BLaER1 treated with 17β-estradiol and CSF1 and Interleukin-3, amounts not matched to agents 10 nM and 100 nM (cell line): ENCODE measurements at regions not wholly inside any gene's neighbourhood (a gene's known extent, or its start where the extent isn't known, plus 50 kb on each side); places are given as distances from the start of the nearest gene placed in this dataset.

Experiments
- H3K27ac ChIP-seq, 11 experiments: shearing (Covaris generic); formaldehyde crosslinking; 2 replicates each; pipeline ENCODE4 v1.8.1; 2022
- H3K27me3 ChIP-seq, 11 experiments: shearing (Covaris generic); formaldehyde crosslinking; 2 replicates each; pipeline ENCODE4 v1.8.1; 2022
- H3K36me3 ChIP-seq, 11 experiments: shearing (Covaris generic); formaldehyde crosslinking; 2 replicates each; pipeline ENCODE4 v1.8.1; 2022
- H3K4me1 ChIP-seq, 10 experiments: shearing (Covaris generic); formaldehyde crosslinking; 2 replicates each; pipeline ENCODE4 v1.8.1; 2022
- H3K4me2 ChIP-seq, 11 experiments: shearing (Covaris generic); formaldehyde crosslinking; 2 replicates each; pipeline ENCODE4 v1.8.1; 2022
- H3K4me3 ChIP-seq, 10 experiments: shearing (Covaris generic); formaldehyde crosslinking; 2 replicates each; pipeline ENCODE4 v1.8.1; 2022
- H3K9ac ChIP-seq, 11 experiments: shearing (Covaris generic); formaldehyde crosslinking; 2 replicates each; pipeline ENCODE4 v1.8.1; 2022
- H3K9me3 ChIP-seq, 11 experiments: shearing (Covaris generic); formaldehyde crosslinking; replicated peaks in 1 of 11; 2 replicates each; pipeline ENCODE4 v1.8.1; 2022
- H4K20me1 ChIP-seq, 11 experiments: shearing (Covaris generic); formaldehyde crosslinking; 2 replicates each; pipeline ENCODE4 v1.8.1; 2022
- Cebpa-rat ChIP-seq, 11 experiments: shearing (Covaris generic); IDR thresholded peaks; 2 replicates each; pipeline ENCODE4 v1.8.1; 2022

DNA sequence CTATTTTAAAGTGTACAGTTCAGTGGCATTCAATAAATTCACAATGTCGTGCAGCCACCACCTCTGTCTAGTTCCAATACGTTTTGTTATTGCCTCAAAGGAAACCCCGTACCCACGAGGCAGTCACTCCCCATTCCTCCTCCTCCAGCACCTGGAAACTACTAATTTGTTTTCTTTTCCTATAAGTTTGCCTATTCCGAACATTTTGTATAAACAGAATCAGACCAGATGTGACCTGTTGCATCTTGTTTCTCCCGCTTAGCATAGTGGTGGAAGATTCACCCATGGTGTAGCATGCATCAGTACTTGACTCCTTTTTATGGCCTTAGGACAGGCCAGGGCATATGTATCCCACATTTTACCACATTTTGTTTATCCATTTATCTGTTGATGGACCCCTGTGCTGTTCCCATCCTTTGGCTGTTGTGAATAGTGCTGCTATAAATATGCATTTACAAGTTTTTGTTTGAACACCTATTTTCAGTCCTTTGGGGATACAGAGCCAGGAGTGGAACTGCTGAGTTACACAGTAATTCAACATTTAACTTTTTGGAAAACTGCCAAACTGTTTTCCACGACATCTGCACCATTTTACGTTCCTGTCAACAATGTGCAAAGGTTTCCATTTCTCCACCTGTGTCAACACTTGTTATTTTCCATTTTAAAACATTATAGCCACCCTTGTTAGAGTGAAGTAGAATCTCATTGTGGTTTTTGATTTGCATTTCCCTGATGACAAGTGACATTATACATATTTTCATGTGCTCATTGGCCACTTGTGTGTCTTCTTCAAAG lies 57.8 kb upstream of the STX18 start:
- peaks cover 3 to 19% (median 9%) of the 10 kb centered on the region in 11 experiments; a peak in 12 of 22 replicates for H3K36me3 ChIP-seq
- no peaks in the 10 kb centered on the region for H3K4me1 ChIP-seq
- peaks cover 19 to 26% (median 24%) of the 10 kb centered on the region in 11 experiments for H3K9me3 ChIP-seq
- H3K27ac ChIP-seq = no peak overlapping the region
- no peaks in the 10 kb centered on the region for H3K27me3 ChIP-seq
- H4K20me1 ChIP-seq = no peaks in the 10 kb centered on the region
- no peak overlapping the region for H3K4me2 ChIP-seq
- no peak overlapping the region for H3K9ac ChIP-seq
- H3K4me3 ChIP-seq = no peak overlapping the region
- TF ChIP-seq Cebpa-rat (IDR thresholded peaks at IDR 0.05) = no peak

DNA sequence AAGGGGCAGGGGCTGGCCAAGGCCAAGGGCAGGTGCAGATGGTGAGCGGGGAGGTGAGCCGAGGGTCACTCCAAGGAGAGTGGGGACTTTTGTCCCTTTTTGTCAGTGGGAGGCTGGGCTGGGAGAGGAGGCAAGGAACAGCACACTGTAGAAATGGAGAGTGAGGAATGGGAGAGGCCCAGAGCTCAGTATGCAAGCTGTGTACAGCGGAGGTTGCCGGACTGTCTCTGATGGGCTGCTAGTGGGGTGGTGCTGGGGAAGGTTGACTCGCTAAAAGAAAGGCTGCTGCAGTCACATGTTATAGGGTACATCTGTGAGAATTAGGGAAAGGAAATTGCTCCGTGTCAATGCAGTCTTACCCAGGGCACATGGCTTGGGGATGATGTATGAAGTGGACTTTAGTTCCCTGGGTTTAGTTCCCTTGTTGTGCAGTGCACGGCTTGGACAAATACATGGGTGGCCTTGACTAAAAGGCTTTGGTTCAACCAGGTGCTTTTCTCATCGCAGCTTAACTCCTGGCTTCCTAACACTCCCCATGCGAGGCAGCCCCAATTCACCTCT lies 57.1 kb upstream of the STX18 start:
- no peak for TF ChIP-seq Cebpa-rat (IDR thresholded peaks at IDR 0.05)
- Histone ChIP-seq H3K4me2 (no peak overlapping the region), H3K27ac (no peak overlapping the region), H3K27me3 (no peaks in the 10 kb centered on the region), H3K4me3 (no peak overlapping the region), H3K4me1 (peaks cover 0 to 1% (median 0%) of the 10 kb centered on the region in 10 experiments; a peak in 2 of 20 replicates), H3K36me3 (peaks cover 3 to 19% (median 9%) of the 10 kb centered on the region in 11 experiments; a peak in 12 of 22 replicates), H3K9me3 (peaks cover 24 to 32% (median 27%) of the 10 kb centered on the region in 11 experiments), H4K20me1 (no peaks in the 10 kb centered on the region), H3K9ac (no peak overlapping the region)

DNA sequence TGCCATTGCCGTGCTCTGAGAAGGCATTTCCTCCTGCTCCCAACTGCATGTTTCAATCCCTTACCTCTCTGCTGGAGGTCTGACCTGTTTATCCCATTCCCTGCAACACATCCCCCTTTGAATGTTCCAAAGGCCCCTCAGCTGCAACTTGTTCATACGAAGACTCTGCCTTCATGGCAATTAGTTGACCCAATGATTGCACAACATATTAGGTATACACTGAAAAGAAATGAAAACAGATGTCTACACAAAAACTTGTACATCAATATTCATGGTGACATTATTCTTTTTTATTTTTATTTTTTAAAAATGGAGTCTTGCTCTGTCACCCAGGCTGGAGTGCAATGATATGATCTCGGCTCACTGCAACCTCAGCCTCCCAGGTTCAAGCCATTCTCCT lies 54.9 kb upstream of the STX18 start:
- H3K4me3 ChIP-seq = no peak overlapping the region
- peaks cover 0 to 5% (median 0%) of the 10 kb centered on the region in 10 experiments; a peak in 2 of 20 replicates for H3K4me1 ChIP-seq
- H3K4me2 ChIP-seq = no peak overlapping the region
- H3K27ac ChIP-seq = no peak overlapping the region
- H4K20me1 ChIP-seq = no peaks in the 10 kb centered on the region
- no peaks in the 10 kb centered on the region for H3K27me3 ChIP-seq
- H3K36me3 ChIP-seq = peaks cover 3 to 19% (median 9%) of the 10 kb centered on the region in 11 experiments; a peak in 12 of 22 replicates
- H3K9me3 ChIP-seq = peaks cover 24 to 32% (median 27%) of the 10 kb centered on the region in 11 experiments
- H3K9ac ChIP-seq = no peak overlapping the region
- peak in 3 of 11 experiments; percentile 31 to 45 (median 31); a peak in 2 of 22 replicates for TF ChIP-seq Cebpa-rat (IDR thresholded peaks at IDR 0.05)

DNA sequence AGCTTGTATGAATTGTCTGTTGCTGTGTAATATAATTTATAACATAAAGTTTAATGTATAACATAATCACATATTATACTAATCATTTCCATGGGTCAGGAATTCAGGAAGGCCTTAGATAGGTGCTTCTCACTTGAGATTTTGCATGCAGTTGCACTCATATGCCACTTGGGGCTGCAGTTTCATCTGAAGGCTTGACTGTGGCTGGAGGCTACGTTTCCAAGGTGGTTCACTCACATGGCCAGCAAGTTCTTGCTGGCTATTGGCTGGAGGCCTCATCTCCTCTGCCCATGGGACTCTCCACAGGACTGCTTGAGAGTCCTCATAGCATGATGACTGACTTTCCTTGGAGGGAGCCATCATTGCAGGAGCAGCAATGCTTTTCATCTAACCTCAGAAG lies 53.4 kb upstream of the STX18 start:
- Histone ChIP-seq H3K27me3 (no peaks in the 10 kb centered on the region), H3K36me3 (peaks cover 3 to 19% (median 9%) of the 10 kb centered on the region in 11 experiments; a peak in 12 of 22 replicates), H3K4me2 (no peak overlapping the region), H3K27ac (no peak overlapping the region), H3K9me3 (peaks cover 24 to 32% (median 27%) of the 10 kb centered on the region in 11 experiments), H3K9ac (no peak overlapping the region), H4K20me1 (no peaks in the 10 kb centered on the region), H3K4me3 (no peak overlapping the region), H3K4me1 (peaks cover 0 to 8% (median 4%) of the 10 kb centered on the region in 10 experiments; a peak in 13 of 20 replicates)
- no peak for TF ChIP-seq Cebpa-rat (IDR thresholded peaks at IDR 0.05)

DNA sequence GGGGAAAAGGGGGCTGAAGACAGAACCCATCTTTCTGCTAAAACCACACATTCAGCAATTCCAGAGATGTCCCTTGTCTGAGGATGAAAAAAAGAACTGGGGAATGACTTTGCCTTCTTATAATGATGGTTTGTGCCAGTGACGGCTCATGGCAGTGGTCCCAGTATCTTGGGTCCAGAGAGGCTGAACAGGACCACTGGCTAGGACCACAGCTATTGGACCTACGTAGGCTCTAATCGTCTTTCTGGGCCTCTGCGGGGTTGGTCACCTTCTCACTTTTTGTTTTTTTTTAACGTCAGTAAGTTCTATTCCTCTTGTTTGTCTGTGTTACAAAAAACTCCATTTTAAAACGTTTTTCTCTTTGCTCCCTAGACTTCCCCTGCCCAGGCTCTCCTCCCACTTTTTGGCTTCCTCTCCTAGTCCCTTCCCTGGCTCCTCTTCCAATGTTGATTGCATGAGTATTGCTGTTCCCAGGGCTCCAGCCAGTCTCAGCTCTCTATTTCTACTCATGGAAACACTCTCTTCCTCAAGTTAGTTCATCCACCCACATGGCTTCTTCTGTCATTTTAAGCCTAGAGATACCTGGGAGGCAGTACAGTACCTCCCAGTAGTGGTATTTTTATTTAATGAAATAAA lies 52.6 kb upstream of the STX18 start:
- H3K27ac ChIP-seq = no peak overlapping the region

DNA sequence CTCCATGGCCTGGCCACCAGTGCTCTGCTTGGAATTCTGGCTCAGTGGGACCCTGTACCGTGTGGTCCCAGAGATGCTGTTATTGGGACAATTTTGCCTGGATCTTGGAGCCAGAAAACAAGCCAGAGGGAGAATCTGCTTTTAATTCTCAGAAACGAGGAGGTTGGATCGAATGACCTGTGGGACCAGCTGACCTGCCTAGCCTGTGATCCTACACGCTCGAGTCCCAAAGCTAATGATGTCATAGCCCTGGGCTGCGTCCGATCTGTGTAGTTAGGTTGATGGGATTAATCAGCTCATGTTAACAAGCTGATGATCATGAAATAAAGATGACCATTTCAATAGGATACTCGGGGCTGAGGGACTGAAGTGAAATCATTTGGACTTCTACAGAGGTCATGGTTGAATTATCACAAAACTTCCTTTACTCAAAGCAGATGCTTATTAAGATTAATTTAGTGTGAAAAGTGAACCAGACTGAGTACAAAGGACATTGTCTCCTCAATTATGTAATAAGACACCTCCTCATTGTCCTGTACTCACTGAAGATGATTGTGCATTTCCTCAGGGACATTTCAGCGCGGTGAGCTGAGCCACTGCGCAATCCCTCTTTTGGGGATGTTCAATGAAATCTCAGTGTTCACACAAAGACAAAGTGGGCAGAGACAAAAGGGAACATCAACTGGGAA lies 51.9 kb upstream of the STX18 start:
- no peak overlapping the region for H3K9ac ChIP-seq
- no peaks in the 10 kb centered on the region for H4K20me1 ChIP-seq
- H3K9me3 ChIP-seq = peaks cover 24 to 32% (median 27%) of the 10 kb centered on the region in 11 experiments
- no peak for TF ChIP-seq Cebpa-rat (IDR thresholded peaks at IDR 0.05)
- no peak overlapping the region for H3K4me3 ChIP-seq
- H3K4me1 ChIP-seq = peaks cover 0 to 14% (median 7%) of the 10 kb centered on the region in 10 experiments; a peak in 13 of 20 replicates
- H3K36me3 ChIP-seq = peaks cover 3 to 19% (median 9%) of the 10 kb centered on the region in 11 experiments; a peak in 12 of 22 replicates
- H3K27me3 ChIP-seq = no peaks in the 10 kb centered on the region
- no peak overlapping the region for H3K27ac ChIP-seq
- H3K4me2 ChIP-seq = no peak overlapping the region

More for the DNA sequence above, 52.6 kb upstream of the STX18 start:
- H3K9ac ChIP-seq = no peak overlapping the region
- H3K27me3 ChIP-seq = no peaks in the 10 kb centered on the region
- H4K20me1 ChIP-seq = no peaks in the 10 kb centered on the region
- no peak overlapping the region for H3K4me3 ChIP-seq
- TF ChIP-seq Cebpa-rat (IDR thresholded peaks at IDR 0.05) = no peak
- no peak overlapping the region for H3K4me2 ChIP-seq
- peaks cover 24 to 32% (median 27%) of the 10 kb centered on the region in 11 experiments for H3K9me3 ChIP-seq
- peaks cover 0 to 14% (median 7%) of the 10 kb centered on the region in 10 experiments; a peak in 13 of 20 replicates for H3K4me1 ChIP-seq
- H3K36me3 ChIP-seq = peaks cover 3 to 19% (median 9%) of the 10 kb centered on the region in 11 experiments; a peak in 12 of 22 replicates

DNA sequence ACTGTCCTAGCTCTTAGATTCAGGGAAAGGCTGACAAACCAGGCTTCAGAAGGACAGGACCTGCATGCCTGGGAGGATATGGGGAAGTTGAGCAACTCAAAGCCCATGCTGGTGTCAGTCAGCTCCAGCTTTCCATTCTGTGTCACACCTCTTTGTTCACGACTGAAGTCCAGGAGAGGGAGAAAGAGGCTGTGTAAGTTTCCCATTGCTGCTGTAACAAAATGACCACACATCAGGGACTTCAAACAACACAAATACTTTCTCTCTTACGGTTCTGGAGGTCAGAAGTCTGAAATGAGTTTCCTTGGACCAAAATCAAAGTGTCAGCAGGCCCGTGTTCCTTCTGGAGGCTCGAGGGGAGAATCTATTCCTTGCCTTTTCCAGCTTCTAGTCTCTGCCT lies 50.6 kb upstream of the STX18 start:
- Histone ChIP-seq H3K4me1 (peaks cover 0 to 14% (median 7%) of the 10 kb centered on the region in 10 experiments; a peak in 13 of 20 replicates), H3K27me3 (no peaks in the 10 kb centered on the region), H3K9me3 (peaks cover 24 to 36% (median 27%) of the 10 kb centered on the region in 11 experiments), H3K4me2 (no peak overlapping the region), H3K27ac (no peak overlapping the region), H3K9ac (no peak overlapping the region), H3K4me3 (no peak overlapping the region), H4K20me1 (no peaks in the 10 kb centered on the region), H3K36me3 (peaks cover 3 to 19% (median 9%) of the 10 kb centered on the region in 11 experiments; a peak in 12 of 22 replicates)
- no peak for TF ChIP-seq Cebpa-rat (IDR thresholded peaks at IDR 0.05)
